ENCODE measurements at regions not wholly inside any gene's neighbourhood (a gene's known extent, or its start where the extent isn't known, plus 50 kb on each side); places are given as distances from the start of the nearest gene placed in this dataset.

- TF ChIP-seq POLR2A (IDR thresholded peaks at IDR 0.05; ENCODE audit: extremely low read depth, insufficient read length) (no peak), CTCF (IDR thresholded peaks at IDR 0.05; ENCODE audit: low read depth, low read length) (no peak)
These were observed 149.3 kb downstream of the SYF2 start for GRCh38 chr1:25082995-25083394.

All from NB4 (cell line).